Thoracic aorta (tissue), 2 donors: ENCODE measurements at regions not wholly inside any gene's neighbourhood (a gene's known extent, or its start where the extent isn't known, plus 50 kb on each side); places are given as distances from the start of the nearest gene placed in this dataset.

Experiments
- ATAC-seq: fragments of 150-250 bp; one replicate; pipeline ENCODE4 v1.8.0; 2017; ENCODE audit warnings: low read depth; ENCODE audit not compliant: insufficient number of reproducible peaks, low FRiP score
- DNase-seq: peaks from one replicate; pipeline ENCODE4 v3.0.0-alpha.2; 2020; ENCODE audit warnings: low spot score
- H3K27ac ChIP-seq, 2 donors: fragments of 200-600 bp; sonication (generic); 1 replicate in 1 of 2; 2 replicates in 1 of 2; pipeline ENCODE4 v1.5.1; 2016; ENCODE audit warnings: mild to moderate bottlenecking in 2 of 2, moderate library complexity in 2 of 2
- H3K27me3 ChIP-seq: fragments of 200-600 bp; sonication (generic); replicated peaks from 2 replicates; pipeline ENCODE4 v1.6.0; 2016; ENCODE audit warnings: mild to moderate bottlenecking; ENCODE audit not compliant: insufficient read depth
- H3K36me3 ChIP-seq: fragments of 200-600 bp; sonication (generic); one replicate; pipeline ENCODE4 v1.5.1; 2016
- H3K4me1 ChIP-seq, 2 donors: fragments of 200-600 bp; sonication (generic); 1 replicate in 1 of 2; 2 replicates in 1 of 2; pipeline versions ENCODE4 v1.5.1 to v1.6.0; 2016; ENCODE audit warnings: low read depth in 2 of 2, mild to moderate bottlenecking in 1 of 2; ENCODE audit not compliant: control insufficient read depth in 1 of 2
- H3K4me3 ChIP-seq: fragments of 200-600 bp; sonication (generic); 2 replicates; pipeline ENCODE4 v1.5.1; 2016; ENCODE audit warnings: mild to moderate bottlenecking
- H3K9me3 ChIP-seq: fragments of 200-600 bp; sonication (generic); 2 replicates; pipeline ENCODE4 v1.5.1; 2016
- TF ChIP-seq, protein P1 (sequence below): fragments of 200-600 bp; sonication (generic); IDR thresholded peaks from one replicate; pipeline ENCODE4 v1.5.1; 2019; ENCODE audit warnings: antibody characterized with exemption

DNA sequence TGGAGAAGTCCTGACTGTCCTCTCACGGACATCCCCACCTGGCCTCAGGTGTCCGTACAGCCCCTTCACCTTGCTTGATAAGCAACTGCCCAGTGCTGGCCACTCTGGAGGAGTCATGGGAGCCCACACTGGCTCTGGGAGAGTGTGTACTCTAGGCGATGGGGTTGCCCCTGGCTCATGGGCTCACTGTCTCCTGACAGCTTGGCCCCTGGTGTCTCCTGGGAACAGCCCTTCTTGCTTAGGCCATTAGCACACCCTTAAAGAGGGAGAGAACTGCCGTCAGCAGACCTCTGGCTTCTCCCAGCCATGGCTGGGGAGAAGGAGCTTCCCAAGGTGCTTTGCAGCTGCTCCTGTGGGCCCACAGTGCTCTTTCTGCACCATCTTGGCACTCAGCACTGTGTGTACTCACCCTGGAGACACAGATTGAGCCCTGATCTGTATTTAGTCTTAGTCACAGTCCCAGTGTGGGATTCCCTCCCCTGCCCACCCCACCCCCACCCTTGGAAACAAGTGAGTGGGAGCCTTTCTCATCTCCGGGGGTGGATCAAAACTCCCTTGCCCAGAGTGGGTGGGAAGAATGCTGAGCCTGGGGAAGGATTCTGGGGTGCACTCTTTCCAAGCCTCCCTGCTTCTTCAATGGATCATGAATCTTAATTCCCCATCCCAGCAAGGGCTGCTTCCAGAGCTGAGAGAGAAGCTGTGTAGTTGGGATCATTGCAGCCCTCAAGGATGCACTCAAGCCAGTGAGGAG is 83.5 kb upstream of the ADPGK start:
- H3K4me1 ChIP-seq: peaks cover 0 to 9% of the 10 kb centered on the region in 2 donors
- H3K9me3 ChIP-seq: no peaks in the 10 kb centered on the region
- no peak overlapping the region for H3K4me3 ChIP-seq
- H3K27me3 ChIP-seq: no peaks in the 10 kb centered on the region
- ATAC-seq: no peak
- TF ChIP-seq, protein P1, sequence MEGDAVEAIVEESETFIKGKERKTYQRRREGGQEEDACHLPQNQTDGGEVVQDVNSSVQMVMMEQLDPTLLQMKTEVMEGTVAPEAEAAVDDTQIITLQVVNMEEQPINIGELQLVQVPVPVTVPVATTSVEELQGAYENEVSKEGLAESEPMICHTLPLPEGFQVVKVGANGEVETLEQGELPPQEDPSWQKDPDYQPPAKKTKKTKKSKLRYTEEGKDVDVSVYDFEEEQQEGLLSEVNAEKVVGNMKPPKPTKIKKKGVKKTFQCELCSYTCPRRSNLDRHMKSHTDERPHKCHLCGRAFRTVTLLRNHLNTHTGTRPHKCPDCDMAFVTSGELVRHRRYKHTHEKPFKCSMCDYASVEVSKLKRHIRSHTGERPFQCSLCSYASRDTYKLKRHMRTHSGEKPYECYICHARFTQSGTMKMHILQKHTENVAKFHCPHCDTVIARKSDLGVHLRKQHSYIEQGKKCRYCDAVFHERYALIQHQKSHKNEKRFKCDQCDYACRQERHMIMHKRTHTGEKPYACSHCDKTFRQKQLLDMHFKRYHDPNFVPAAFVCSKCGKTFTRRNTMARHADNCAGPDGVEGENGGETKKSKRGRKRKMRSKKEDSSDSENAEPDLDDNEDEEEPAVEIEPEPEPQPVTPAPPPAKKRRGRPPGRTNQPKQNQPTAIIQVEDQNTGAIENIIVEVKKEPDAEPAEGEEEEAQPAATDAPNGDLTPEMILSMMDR: no peak
- no peak for DNase-seq
- no peak overlapping the region for H3K27ac ChIP-seq
- H3K36me3 ChIP-seq: no peaks in the 10 kb centered on the region

DNA sequence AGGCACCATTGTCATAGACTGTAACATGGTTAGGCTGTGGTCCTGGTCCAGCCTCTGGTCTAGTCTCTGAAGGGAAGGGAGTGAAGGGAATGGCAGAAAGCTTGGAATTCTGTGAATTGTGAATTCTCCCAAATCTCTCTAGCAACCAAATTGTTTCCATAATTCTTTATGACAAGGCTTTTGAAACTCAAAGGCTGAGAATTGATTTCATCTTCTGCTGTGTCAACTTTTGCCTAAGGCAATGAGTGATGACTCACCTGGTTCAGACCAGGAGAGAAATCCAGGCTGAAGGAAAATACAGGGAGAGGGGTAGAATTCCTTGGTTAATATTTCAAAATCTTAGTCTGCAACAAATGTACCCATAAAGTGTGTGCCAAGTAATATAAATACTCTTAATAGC is 82.6 kb upstream of the ADPGK start:
- H3K4me1 ChIP-seq: peaks cover 0 to 9% of the 10 kb centered on the region in 2 donors
- DNase-seq (no peak), ATAC-seq (no peak)
- H3K9me3 ChIP-seq: no peaks in the 10 kb centered on the region
- H3K36me3 ChIP-seq: no peaks in the 10 kb centered on the region
- H3K4me3 ChIP-seq: no peak overlapping the region
- no peak overlapping the region for H3K27ac ChIP-seq
- H3K27me3 ChIP-seq: no peaks in the 10 kb centered on the region
- TF ChIP-seq, protein P1: no peak

- DNase-seq: no peak
- Histone ChIP-seq H3K4me3 (no peak overlapping the region), H3K4me1 (peaks cover 0 to 9% of the 10 kb centered on the region in 2 donors), H3K27me3 (no peaks in the 10 kb centered on the region), H3K9me3 (no peaks in the 10 kb centered on the region), H3K36me3 (no peaks in the 10 kb centered on the region), H3K27ac (no peak overlapping the region)
- no peak for ATAC-seq
- TF ChIP-seq, protein P1: no peak
Measured at GRCh38 chr15:72865486-72865885, 81.9 kb upstream of the ADPGK start.

- no peak for ATAC-seq
- no peak overlapping the region for H3K4me3 ChIP-seq
- TF ChIP-seq, protein P1: no peak
- H3K36me3 ChIP-seq: no peaks in the 10 kb centered on the region
- no peak overlapping the region for H3K27ac ChIP-seq
- no peaks in the 10 kb centered on the region for H3K27me3 ChIP-seq
- H3K9me3 ChIP-seq: no peaks in the 10 kb centered on the region
- H3K4me1 ChIP-seq: peaks cover 0 to 9% of the 10 kb centered on the region in 2 donors
- no peak for DNase-seq
Measured at GRCh38 chr15:72864681-72865080, 81.1 kb upstream of the ADPGK start.

- Histone ChIP-seq H3K4me3 (no peak overlapping the region), H3K27ac (no peak overlapping the region), H3K9me3 (no peaks in the 10 kb centered on the region), H3K4me1 (peaks cover 0 to 2% of the 10 kb centered on the region in 2 donors), H3K27me3 (no peaks in the 10 kb centered on the region), H3K36me3 (no peaks in the 10 kb centered on the region)
- DNase-seq: no peak
- TF ChIP-seq, protein P1: no peak
- no peak for ATAC-seq
Measured at GRCh38 chr15:72861354-72861910, 77.9 kb upstream of the ADPGK start.
